GM12878 (cell line): ENCODE measurements at regions not wholly inside any gene's neighbourhood (a gene's known extent, or its start where the extent isn't known, plus 50 kb on each side); places are given as distances from the start of the nearest gene placed in this dataset.

Experiments used
- ATAC-seq: fragments of 200-7000 bp; cut with Tn5 transposase; 3 replicates; pipeline ENCODE4 v1.9.1; 2020; ENCODE audit warnings: mild to moderate bottlenecking, moderate library complexity
- BruUV-seq: library from RNA; stranded (reverse); fragments of 400-500 nt; replicated peaks from 2 replicates; lab custom pipeline; 2021; lab: Mats Ljungman, UMichigan
- CTCF ChIA-PET: fragments of 300-600 bp; sonication (Branson Sonifier 250); formaldehyde crosslinking; extraction: SDS; loops from one replicate; lab custom pipeline; 2021; ENCODE audit warnings: inconsistent platforms; lab: Yijun Ruan, JAX
- POLR2A ChIA-PET: fragments of 350-600 bp; formaldehyde crosslinking; extraction: SDS; loops from one replicate; lab custom pipeline; 2021; ENCODE audit warnings: inconsistent platforms; lab: Charles Lee
- RAD21 ChIA-PET: fragments of 300-600 bp; sonication (Branson Sonifier 250); formaldehyde crosslinking; loops from one replicate; lab custom pipeline; 2023; ENCODE audit warnings: antibody characterized with exemption; ENCODE audit not compliant: unreplicated experiment; lab: Charles Lee
- SMC1A ChIA-PET: fragments of 300-600 bp; sonication (Branson Sonifier 250); formaldehyde crosslinking; loops from one replicate; lab custom pipeline; 2023; ENCODE audit not compliant: unreplicated experiment, uncharacterized antibody; lab: Charles Lee
- DNase-seq: peaks from one replicate; pipeline ENCODE4 v3.0.0-alpha.2; 2011; ENCODE audit warnings: low read depth, low spot score
- FAIRE-seq: peaks from 3 replicates; lab custom pipeline; 2011; peaks lifted over from hg19 to GRCh38; lab: Jason Lieb, UNC
- H2AFZ ChIP-seq: 2 replicates; pipeline ENCODE4 v1.6.0; 2011; ENCODE audit warnings: low read depth, low read length, control low read depth; ENCODE audit not compliant: control insufficient read depth
- H3K27ac ChIP-seq: 2 replicates; pipeline ENCODE4 v1.5.1; 2011; ENCODE audit warnings: control low read depth; ENCODE audit not compliant: control insufficient read depth, insufficient read depth
- H3K27me3 ChIP-seq, 2 experiments: replicated peaks in 1 of 2; 2 replicates each; pipeline versions ENCODE4 v1.6.0 to v1.6.1; 2011; ENCODE audit warnings: low read length in 1 of 2; ENCODE audit not compliant: control insufficient read depth in 2 of 2, insufficient read depth in 2 of 2
- H3K36me3 ChIP-seq, 2 experiments: 2 replicates each; pipeline ENCODE4 v1.5.1; 2011; ENCODE audit warnings: low read length in 1 of 2; ENCODE audit not compliant: control insufficient read depth in 2 of 2, insufficient read depth in 2 of 2
- H3K4me1 ChIP-seq: 2 replicates; pipeline ENCODE4 v1.6.1; 2011; ENCODE audit warnings: mild to moderate bottlenecking, low read length, moderate library complexity, mixed read lengths; ENCODE audit not compliant: control insufficient read depth, insufficient read depth
- H3K4me2 ChIP-seq: 2 replicates; pipeline ENCODE4 v1.6.0; 2011; ENCODE audit warnings: control low read depth; ENCODE audit not compliant: control insufficient read depth, insufficient read depth
- H3K4me3 ChIP-seq: fragments of 200-600 bp; sonication (generic); 2 replicates; pipeline ENCODE4 v1.5.1; 2016
- H3K79me2 ChIP-seq: 2 replicates; pipeline ENCODE4 v1.6.0; 2011; ENCODE audit warnings: low read length; ENCODE audit not compliant: control insufficient read depth, insufficient read depth
- H3K9ac ChIP-seq: 2 replicates; pipeline ENCODE4 v1.8.0; 2011; ENCODE audit warnings: low read length, control low read depth, mixed read lengths; ENCODE audit not compliant: control insufficient read depth, insufficient read depth
- H3K9me3 ChIP-seq: replicated peaks from 3 replicates; pipeline ENCODE4 v1.5.1; 2011; ENCODE audit warnings: mild to moderate bottlenecking, low read length; ENCODE audit not compliant: control insufficient read depth, insufficient read depth
- H4K20me1 ChIP-seq: 2 replicates; pipeline ENCODE4 v1.6.0; 2011; ENCODE audit not compliant: control insufficient read depth, insufficient read depth
- KLF5 ChIP-seq: fragments of 450-650 bp; IDR thresholded peaks from 2 replicates; pipeline ENCODE4 v1.6.1; 2014; ENCODE audit warnings: mild to moderate bottlenecking; ENCODE audit not compliant: partially characterized antibody
- MLLT1 ChIP-seq: fragments of 450-650 bp; IDR thresholded peaks from 2 replicates; pipeline ENCODE4 v1.6.1; 2016; ENCODE audit warnings: mild to moderate bottlenecking
- NR2C2 ChIP-seq: IDR thresholded peaks from 2 replicates; pipeline ENCODE4 v1.6.1; 2011; ENCODE audit warnings: borderline replicate concordance, low read depth; ENCODE audit not compliant: control insufficient read depth, insufficient read length
- ZNF384 ChIP-seq: IDR thresholded peaks from 2 replicates; pipeline ENCODE4 v1.6.1; 2012; ENCODE audit warnings: low read depth, mild to moderate bottlenecking, low read length, improper control_type of control experiment, borderline replicate concordance
- WGBS: methylation state at CpG from one replicate; pipeline ENCODE4 v1.1.6; 2016; ENCODE audit warnings: low lambda C conversion rate; ENCODE audit not compliant: insufficient replicate concordance, insufficient coverage; ENCODE audit errors: missing lambda C conversion rate; 5-methylcytosine and 5-hydroxymethylcytosine counted together
- in situ Hi-C: fragments of 300-500 bp; cut with MboI; formaldehyde crosslinking; loops from 9 replicates; pipeline ENCODE4 v1.14.3; 2018; ENCODE audit warnings: mixed read lengths
- intact Hi-C: fragments of 100-400 bp; cut with micrococcal nuclease; formaldehyde crosslinking; loops from one replicate; pipeline ENCODE4 v1.14.2; 2022; ENCODE audit not compliant: unreplicated experiment
- TF ChIP-seq, protein P1 (sequence below), 3 experiments: IDR thresholded peaks in 2 of 3; conservative IDR thresholded peaks in 1 of 3; 2 replicates each; pipeline ENCODE4 v1.5.1; 2011; ENCODE audit warnings: low read depth in 3 of 3, low read length in 3 of 3, mild to moderate bottlenecking in 3 of 3, control low read depth in 2 of 3, moderate library complexity in 2 of 3, inconsistent platforms in 1 of 3, mixed read lengths in 1 of 3; ENCODE audit not compliant: control insufficient read depth in 2 of 3, insufficient read depth in 1 of 3; ENCODE audit errors: extremely low read depth in 1 of 3
- TF ChIP-seq, protein P2 (sequence below): IDR thresholded peaks from 2 replicates; pipeline ENCODE4 v1.6.1; 2012; ENCODE audit warnings: improper control_type of control experiment, low read depth, low read length; ENCODE audit not compliant: insufficient replicate concordance
- TF ChIP-seq, protein P3 (sequence below): fragments of 450-650 bp; IDR thresholded peaks from 2 replicates; pipeline ENCODE4 v1.6.1; 2017; ENCODE audit warnings: mild to moderate bottlenecking

GRCh38 chr1:219398815-219399396 is 214.0 kb downstream of the ZC3H11B start (continued):
- no peak for TF ChIP-seq MLLT1
- TF ChIP-seq NR2C2: no peak

GRCh38 chr1:219397511-219397910 is 215.4 kb downstream of the ZC3H11B start:
- Histone ChIP-seq H3K4me2 (no peak overlapping the region), H3K9ac (no peak overlapping the region), H3K27me3 (no peaks in the 10 kb centered on the region), H3K79me2 (no peaks in the 10 kb centered on the region), H4K20me1 (no peaks in the 10 kb centered on the region), H3K4me3 (no peak overlapping the region), H3K9me3 (no peaks in the 10 kb centered on the region; the same call in 1 of the 3 replicates), H3K4me1 (no peaks in the 10 kb centered on the region), H3K27ac (no peak overlapping the region), H3K36me3 (no peaks in the 10 kb centered on the region), H2AFZ (no peak overlapping the region)
- ChIA-PET CTCF (interaction anchor here (1.2 kb wide), 1 partner anchor 16 kb away, joined by 3 read pairs; no protein-coding TSS in a partner anchor), RAD21 (no interaction called here), POLR2A (no interaction called here), SMC1A (no interaction called here)
- no TSS peak for BruUV-seq
- DNase-seq (no peak), ATAC-seq (no peak), FAIRE-seq (no peak)
- intact Hi-C loops (no loop called here), in situ Hi-C loops (no loop called here)
- WGBS: 0% methylated on average over 1 of the region's 1 CpG
- TF ChIP-seq, protein P1, sequence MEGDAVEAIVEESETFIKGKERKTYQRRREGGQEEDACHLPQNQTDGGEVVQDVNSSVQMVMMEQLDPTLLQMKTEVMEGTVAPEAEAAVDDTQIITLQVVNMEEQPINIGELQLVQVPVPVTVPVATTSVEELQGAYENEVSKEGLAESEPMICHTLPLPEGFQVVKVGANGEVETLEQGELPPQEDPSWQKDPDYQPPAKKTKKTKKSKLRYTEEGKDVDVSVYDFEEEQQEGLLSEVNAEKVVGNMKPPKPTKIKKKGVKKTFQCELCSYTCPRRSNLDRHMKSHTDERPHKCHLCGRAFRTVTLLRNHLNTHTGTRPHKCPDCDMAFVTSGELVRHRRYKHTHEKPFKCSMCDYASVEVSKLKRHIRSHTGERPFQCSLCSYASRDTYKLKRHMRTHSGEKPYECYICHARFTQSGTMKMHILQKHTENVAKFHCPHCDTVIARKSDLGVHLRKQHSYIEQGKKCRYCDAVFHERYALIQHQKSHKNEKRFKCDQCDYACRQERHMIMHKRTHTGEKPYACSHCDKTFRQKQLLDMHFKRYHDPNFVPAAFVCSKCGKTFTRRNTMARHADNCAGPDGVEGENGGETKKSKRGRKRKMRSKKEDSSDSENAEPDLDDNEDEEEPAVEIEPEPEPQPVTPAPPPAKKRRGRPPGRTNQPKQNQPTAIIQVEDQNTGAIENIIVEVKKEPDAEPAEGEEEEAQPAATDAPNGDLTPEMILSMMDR (IDR thresholded peaks at IDR 0.05 in 2 of 3, conservative IDR thresholded peaks at IDR 0.05 in 1 of 3; ENCODE audit: control insufficient read depth in 2 of 3, extremely low read depth in 1 of 3, insufficient read depth in 1 of 3, low read depth in 3 of 3, low read length in 3 of 3): no peak
- TF ChIP-seq, protein P2, sequence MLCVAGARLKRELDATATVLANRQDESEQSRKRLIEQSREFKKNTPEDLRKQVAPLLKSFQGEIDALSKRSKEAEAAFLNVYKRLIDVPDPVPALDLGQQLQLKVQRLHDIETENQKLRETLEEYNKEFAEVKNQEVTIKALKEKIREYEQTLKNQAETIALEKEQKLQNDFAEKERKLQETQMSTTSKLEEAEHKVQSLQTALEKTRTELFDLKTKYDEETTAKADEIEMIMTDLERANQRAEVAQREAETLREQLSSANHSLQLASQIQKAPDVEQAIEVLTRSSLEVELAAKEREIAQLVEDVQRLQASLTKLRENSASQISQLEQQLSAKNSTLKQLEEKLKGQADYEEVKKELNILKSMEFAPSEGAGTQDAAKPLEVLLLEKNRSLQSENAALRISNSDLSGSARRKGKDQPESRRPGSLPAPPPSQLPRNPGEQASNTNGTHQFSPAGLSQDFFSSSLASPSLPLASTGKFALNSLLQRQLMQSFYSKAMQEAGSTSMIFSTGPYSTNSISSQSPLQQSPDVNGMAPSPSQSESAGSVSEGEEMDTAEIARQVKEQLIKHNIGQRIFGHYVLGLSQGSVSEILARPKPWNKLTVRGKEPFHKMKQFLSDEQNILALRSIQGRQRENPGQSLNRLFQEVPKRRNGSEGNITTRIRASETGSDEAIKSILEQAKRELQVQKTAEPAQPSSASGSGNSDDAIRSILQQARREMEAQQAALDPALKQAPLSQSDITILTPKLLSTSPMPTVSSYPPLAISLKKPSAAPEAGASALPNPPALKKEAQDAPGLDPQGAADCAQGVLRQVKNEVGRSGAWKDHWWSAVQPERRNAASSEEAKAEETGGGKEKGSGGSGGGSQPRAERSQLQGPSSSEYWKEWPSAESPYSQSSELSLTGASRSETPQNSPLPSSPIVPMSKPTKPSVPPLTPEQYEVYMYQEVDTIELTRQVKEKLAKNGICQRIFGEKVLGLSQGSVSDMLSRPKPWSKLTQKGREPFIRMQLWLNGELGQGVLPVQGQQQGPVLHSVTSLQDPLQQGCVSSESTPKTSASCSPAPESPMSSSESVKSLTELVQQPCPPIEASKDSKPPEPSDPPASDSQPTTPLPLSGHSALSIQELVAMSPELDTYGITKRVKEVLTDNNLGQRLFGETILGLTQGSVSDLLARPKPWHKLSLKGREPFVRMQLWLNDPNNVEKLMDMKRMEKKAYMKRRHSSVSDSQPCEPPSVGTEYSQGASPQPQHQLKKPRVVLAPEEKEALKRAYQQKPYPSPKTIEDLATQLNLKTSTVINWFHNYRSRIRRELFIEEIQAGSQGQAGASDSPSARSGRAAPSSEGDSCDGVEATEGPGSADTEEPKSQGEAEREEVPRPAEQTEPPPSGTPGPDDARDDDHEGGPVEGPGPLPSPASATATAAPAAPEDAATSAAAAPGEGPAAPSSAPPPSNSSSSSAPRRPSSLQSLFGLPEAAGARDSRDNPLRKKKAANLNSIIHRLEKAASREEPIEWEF: no peak
- TF ChIP-seq KLF5: no peak
- TF ChIP-seq ZNF384: no peak
- no peak for TF ChIP-seq MLLT1
- TF ChIP-seq, protein P3, sequence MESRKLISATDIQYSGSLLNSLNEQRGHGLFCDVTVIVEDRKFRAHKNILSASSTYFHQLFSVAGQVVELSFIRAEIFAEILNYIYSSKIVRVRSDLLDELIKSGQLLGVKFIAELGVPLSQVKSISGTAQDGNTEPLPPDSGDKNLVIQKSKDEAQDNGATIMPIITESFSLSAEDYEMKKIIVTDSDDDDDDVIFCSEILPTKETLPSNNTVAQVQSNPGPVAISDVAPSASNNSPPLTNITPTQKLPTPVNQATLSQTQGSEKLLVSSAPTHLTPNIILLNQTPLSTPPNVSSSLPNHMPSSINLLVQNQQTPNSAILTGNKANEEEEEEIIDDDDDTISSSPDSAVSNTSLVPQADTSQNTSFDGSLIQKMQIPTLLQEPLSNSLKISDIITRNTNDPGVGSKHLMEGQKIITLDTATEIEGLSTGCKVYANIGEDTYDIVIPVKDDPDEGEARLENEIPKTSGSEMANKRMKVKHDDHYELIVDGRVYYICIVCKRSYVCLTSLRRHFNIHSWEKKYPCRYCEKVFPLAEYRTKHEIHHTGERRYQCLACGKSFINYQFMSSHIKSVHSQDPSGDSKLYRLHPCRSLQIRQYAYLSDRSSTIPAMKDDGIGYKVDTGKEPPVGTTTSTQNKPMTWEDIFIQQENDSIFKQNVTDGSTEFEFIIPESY: no peak
